ENCODE measurements at regions not wholly inside any gene's neighbourhood (a gene's known extent, or its start where the extent isn't known, plus 50 kb on each side); places are given as distances from the start of the nearest gene placed in this dataset.

GRCh38 chr1:170313306-170313705 lies 167.5 kb downstream of the NTMT2 start:
- H3K9me3 ChIP-seq (ENCODE audit: control insufficient read depth, low read depth, low read length): no peaks in the 10 kb centered on the region
- dilution Hi-C loops (cut with MboI; ENCODE audit: extremely low pct_ligation_motif_present, low sequenced_read_pairs): no loop called here
- H3K9me1 ChIP-seq (ENCODE audit: control insufficient read depth, extremely low read depth, insufficient read depth, low read length): no peaks in the 10 kb centered on the region
- H3K79me2 ChIP-seq (ENCODE audit: control insufficient read depth, insufficient read depth, low read length): no peaks in the 10 kb centered on the region
- no peaks in the 10 kb centered on the region for H4K20me1 ChIP-seq (ENCODE audit: control insufficient read depth, extremely low read depth, insufficient read depth, low read length)
- H3K4me2 ChIP-seq (ENCODE audit: control insufficient read depth, extremely low read depth, insufficient read depth, low read depth, low read length): no peak overlapping the region
- DNase-seq (ENCODE audit: low read depth, low spot score): no peak
- H2AFZ ChIP-seq (ENCODE audit: control insufficient read depth, low read length): no peak overlapping the region
- no peak overlapping the region for H3K4me3 ChIP-seq (ENCODE audit: control insufficient read depth in 2 of 3, extremely low read depth in 1 of 3, insufficient read depth in 2 of 3, low read depth in 1 of 3, low read length in 3 of 3)
- no peak overlapping the region for H3K9ac ChIP-seq (ENCODE audit: control insufficient read depth, extremely low read depth, insufficient read depth, low read length)
- no peak for TF ChIP-seq CTCF (optimal IDR thresholded peaks at IDR 0.05 in 1 of 3, IDR thresholded peaks at IDR 0.05 in 1 of 3, conservative IDR thresholded peaks at IDR 0.05 in 1 of 3; ENCODE audit: extremely low read depth in 1 of 3, insufficient read depth in 2 of 3, low read length in 3 of 3)
- no peak for TF ChIP-seq EZH2 (IDR thresholded peaks at IDR 0.05; ENCODE audit: low read length)
- no peaks in the 10 kb centered on the region for H3K27me3 ChIP-seq (ENCODE audit: control insufficient read depth, extremely low read depth, insufficient read depth, low read length)
- FAIRE-seq: no peak
- no peak overlapping the region for H3K27ac ChIP-seq (ENCODE audit: control insufficient read depth, insufficient read depth, low read length)
- H3K36me3 ChIP-seq (ENCODE audit: control insufficient read depth in 2 of 2, extremely low read depth in 1 of 2, insufficient read depth in 2 of 2, low read length in 2 of 2): no peaks in the 10 kb centered on the region
- H3K4me1 ChIP-seq (ENCODE audit: control insufficient read depth, extremely low read depth, insufficient read depth, low read length): no peaks in the 10 kb centered on the region

GRCh38 chr1:170316270-170316669 lies 170.5 kb downstream of the NTMT2 start:
- dilution Hi-C loops (cut with MboI; ENCODE audit: extremely low pct_ligation_motif_present, low sequenced_read_pairs): no loop called here
- Histone ChIP-seq H3K4me2 (ENCODE audit: control insufficient read depth, extremely low read depth, insufficient read depth, low read depth, low read length) (no peak overlapping the region), H3K36me3 (ENCODE audit: control insufficient read depth in 2 of 2, extremely low read depth in 1 of 2, insufficient read depth in 2 of 2, low read length in 2 of 2) (no peaks in the 10 kb centered on the region), H3K27ac (ENCODE audit: control insufficient read depth, insufficient read depth, low read length) (no peak overlapping the region), H3K9ac (ENCODE audit: control insufficient read depth, extremely low read depth, insufficient read depth, low read length) (no peak overlapping the region), H3K9me1 (ENCODE audit: control insufficient read depth, extremely low read depth, insufficient read depth, low read length) (no peaks in the 10 kb centered on the region), H3K79me2 (ENCODE audit: control insufficient read depth, insufficient read depth, low read length) (no peaks in the 10 kb centered on the region), H3K9me3 (ENCODE audit: control insufficient read depth, low read depth, low read length) (no peaks in the 10 kb centered on the region), H3K27me3 (ENCODE audit: control insufficient read depth, extremely low read depth, insufficient read depth, low read length) (no peaks in the 10 kb centered on the region), H2AFZ (ENCODE audit: control insufficient read depth, low read length) (no peak overlapping the region), H4K20me1 (ENCODE audit: control insufficient read depth, extremely low read depth, insufficient read depth, low read length) (no peaks in the 10 kb centered on the region), H3K4me3 (ENCODE audit: control insufficient read depth in 2 of 3, extremely low read depth in 1 of 3, insufficient read depth in 2 of 3, low read depth in 1 of 3, low read length in 3 of 3) (no peak overlapping the region), H3K4me1 (ENCODE audit: control insufficient read depth, extremely low read depth, insufficient read depth, low read length) (no peaks in the 10 kb centered on the region)
- DNase-seq (ENCODE audit: low read depth, low spot score) (no peak), FAIRE-seq (no peak)
- no peak for TF ChIP-seq CTCF (optimal IDR thresholded peaks at IDR 0.05 in 1 of 3, IDR thresholded peaks at IDR 0.05 in 1 of 3, conservative IDR thresholded peaks at IDR 0.05 in 1 of 3; ENCODE audit: extremely low read depth in 1 of 3, insufficient read depth in 2 of 3, low read length in 3 of 3)
- TF ChIP-seq EZH2 (IDR thresholded peaks at IDR 0.05; ENCODE audit: low read length): no peak

All from keratinocyte (primary cell).